Left hindlimb (tissue), 1 donor: ENCODE measurements at regions not wholly inside any gene's neighbourhood (a gene's known extent, or its start where the extent isn't known, plus 50 kb on each side); places are given as distances from the start of the nearest gene placed in this dataset.
A peak's percentile ranks its signal among the peaks of the same experiment; 100 is the strongest.
"Not testable (repeated sequence)": the region's sequence is repeated elsewhere in the genome, so short reads cannot be mapped to it uniquely, and the experiment has no call there.

Experiments
- DNase-seq: peaks from one replicate; pipeline ENCODE4 v3.0.0-alpha.2; 2018

DNA sequence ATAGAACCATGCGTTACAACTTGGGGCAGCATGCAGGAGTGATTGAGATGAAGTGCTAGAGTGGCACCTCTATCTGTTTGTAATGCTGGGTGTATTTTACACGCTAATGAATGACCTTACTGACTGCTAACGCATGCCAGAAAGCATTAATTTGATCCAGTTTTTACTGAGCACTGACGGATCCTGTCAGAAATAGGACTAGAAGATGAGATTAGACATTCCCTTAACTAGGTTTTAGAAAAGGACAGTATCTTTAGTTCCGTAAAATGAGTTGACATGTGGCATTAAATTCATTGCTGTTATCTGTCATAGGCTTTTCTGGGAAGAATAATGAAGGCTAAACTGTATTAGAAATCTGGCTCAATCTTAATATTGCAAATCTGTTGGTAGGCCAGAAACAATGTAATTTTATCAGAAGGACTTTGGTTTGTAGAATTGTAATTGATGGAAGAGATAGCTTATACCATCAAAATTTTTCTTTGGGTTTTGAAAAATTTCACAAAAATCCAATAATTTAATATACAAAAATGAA, 140.4 kb upstream of the WDFY3 start:
- DNase-seq: no peak

DNA sequence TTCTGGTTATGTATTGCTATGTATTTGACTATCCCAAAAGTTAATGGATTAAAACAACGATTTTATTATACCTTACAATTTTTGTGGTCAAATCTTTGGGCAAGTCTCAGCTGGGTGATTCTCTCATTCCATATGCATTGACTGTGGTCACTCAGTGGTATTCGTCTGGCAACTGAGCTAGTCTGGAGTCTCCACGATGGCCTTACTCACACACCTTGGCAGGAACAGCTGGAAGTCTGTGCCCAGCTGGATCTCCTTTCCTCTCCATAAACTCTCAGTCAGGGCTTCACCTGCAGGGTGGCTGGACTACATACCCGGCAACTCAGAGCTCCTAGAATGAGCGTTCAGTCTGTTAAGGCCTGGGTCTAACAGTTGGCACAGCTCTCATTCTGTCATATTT, 141.1 kb upstream of the WDFY3 start:
- DNase-seq: no peak

DNA sequence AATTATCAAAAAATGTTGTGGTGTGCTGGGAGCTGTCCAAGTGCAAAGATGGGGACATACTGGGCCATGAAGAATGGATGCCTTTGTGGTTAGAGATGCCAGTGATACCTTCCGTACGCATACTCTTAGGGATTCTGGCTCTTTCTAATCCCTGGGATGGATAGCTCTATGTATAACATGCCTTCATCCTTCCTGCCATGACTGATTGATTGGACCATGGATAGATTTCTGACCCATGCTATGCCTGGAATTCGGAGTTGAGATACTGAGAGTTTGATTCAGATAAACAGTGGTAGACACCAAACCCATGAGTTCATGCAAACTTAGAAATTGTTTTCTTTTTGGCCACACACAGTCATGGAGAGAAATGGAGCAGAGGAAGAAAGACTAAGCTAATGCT, 147.2 kb upstream of the WDFY3 start:
- no peak for DNase-seq

DNA sequence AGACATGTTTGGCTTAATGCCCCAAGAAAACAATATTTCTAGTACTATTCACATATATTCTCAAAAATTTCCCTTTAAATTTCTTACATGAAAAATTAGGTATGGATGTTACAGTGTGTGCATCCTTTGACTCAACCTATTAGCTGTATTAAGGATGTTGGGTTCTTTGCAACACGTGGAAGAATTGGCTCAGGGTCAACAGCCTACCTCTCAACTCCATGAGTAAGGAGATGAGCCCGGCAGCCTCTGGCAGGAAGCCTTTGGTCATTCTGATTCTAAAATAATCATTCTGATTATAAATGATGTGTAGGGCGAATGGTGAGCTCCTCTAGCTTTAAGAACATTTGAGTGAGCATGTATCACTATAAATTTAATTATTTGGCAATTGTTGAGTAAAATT, 148.0 kb upstream of the WDFY3 start:
- DNase-seq: no peak

DNA sequence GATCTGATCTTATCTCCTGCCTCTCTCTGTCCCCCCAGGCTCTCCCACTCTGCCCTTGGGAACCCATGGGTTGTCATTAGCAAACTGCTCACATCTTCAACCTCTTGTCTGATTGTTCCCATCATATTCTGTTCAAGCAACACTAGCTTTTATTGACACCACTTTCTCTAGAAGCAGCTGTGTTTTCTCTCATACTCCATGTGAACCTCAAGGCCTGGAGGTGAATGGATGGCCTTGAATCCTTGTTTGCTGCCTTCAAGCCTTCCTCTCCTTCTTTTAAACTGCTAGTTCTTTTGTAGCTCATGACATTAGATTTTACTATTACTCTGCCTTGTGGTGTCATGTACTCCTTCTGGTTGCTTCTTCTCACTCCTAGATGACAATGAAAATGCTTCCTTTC, 149.5 kb upstream of the WDFY3 start:
- DNase-seq: no peak

DNA sequence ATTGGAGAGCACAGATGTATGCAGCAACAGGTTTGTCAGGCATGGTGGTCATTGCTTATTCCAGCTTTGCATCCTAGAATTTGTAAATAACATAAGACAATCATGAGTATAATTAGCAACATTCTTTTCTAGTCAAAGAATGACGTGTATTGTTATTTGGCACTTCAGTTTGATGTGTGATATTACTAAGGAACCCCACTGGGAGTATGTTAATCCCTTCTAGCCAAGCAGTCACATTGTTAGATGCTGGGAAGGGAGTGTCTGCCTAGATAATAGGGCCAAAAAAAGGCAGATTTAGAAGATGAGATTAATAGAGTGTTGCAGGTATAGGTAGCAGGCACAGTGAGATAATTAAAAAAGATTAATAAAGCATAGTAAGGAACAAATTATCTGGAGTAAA, 159.2 kb upstream of the WDFY3 start:
- DNase-seq: no peak

DNA sequence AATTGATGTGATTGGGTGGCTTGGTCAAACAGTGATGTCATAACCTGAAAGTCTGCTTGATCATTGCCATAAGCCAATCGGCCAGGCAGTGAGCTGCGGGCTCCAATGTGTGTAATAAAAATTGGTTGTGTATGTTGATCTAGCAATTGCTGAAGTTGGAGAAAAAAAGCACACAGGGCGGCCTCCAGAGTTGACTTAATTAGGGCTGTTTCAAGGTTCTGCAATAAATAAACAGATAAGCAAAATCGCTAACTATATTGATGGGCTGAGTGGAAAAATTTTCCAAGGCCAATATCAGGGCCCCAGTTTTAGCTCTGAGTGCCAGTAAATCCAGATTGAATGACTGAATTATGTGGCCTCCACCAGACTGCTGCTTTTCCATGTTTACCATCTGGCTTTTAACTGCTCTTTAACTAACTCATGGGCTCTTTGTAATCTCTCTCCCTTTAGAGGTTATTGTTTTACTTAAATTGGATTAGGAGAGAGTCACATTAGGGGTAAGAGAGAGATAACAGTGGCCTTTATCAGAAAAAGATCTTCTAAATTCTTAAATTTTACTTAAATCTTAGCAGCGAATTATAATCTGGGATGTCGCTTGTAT, 160.6 kb upstream of the WDFY3 start:
- DNase-seq: no peak

DNA sequence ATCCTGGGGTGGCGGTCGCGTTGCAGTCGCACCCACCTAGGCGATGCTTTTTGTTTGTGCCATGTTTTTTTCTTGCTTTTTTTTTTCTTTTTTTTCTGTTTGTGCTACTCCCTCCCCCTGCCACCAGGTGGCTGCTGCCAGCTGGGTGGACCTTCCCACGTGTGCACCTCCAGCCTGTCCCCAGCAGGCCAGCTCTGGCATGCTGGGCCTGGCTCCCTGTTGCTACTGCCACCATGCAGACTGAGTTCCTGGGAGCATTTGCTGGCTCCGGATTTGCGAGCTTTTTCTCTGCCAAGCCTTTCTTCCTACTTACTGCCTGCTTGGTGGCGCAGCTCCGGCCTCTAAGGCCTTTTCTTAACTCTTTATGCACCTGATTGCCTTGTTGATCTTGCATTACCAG, 161.2 kb upstream of the WDFY3 start:
- no peak for DNase-seq

DNA sequence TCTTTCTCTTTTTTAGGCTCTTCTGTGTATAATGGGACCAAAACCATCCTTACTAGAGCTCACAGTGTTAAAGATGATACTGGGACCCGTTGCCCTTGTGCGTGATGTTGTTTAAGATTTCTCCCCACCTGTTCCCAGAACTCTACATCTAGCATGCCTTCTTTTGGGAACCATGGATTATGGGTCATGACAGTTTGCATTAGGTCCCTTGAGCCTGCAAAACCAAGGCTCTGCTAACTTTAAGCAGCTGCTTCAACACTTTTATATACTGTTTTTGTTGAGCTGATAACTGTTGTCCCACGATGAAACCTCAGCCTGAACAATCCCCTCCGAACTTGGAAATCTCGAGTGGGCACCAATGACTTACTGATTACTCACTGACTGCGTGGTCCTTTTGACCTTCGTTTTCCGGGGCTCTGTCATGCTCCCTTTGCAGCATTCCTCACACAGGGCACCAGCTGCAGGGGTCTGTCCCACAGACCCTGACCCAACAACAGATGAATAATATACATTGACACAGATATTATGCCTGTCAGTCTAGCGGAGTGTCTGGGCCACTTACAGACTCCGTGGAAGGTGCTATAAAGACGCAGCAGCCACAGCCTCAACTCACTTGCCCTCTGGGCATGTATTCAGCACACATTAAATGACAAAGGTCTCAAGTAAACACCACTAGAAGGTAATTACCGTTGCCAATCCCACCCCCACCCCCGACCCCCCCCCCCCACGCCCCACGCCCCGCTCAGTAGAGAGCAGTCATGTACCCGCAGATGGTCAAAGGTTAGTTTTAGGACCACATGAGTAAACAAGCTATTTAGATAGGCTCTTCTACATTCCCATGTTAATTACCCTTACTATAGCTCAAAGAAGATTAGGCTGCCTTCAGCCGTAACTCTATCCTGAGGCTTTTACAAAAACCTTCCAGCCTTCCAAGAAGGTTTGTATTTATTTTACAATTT, 162.0 kb upstream of the WDFY3 start:
- no peak for DNase-seq

DNA sequence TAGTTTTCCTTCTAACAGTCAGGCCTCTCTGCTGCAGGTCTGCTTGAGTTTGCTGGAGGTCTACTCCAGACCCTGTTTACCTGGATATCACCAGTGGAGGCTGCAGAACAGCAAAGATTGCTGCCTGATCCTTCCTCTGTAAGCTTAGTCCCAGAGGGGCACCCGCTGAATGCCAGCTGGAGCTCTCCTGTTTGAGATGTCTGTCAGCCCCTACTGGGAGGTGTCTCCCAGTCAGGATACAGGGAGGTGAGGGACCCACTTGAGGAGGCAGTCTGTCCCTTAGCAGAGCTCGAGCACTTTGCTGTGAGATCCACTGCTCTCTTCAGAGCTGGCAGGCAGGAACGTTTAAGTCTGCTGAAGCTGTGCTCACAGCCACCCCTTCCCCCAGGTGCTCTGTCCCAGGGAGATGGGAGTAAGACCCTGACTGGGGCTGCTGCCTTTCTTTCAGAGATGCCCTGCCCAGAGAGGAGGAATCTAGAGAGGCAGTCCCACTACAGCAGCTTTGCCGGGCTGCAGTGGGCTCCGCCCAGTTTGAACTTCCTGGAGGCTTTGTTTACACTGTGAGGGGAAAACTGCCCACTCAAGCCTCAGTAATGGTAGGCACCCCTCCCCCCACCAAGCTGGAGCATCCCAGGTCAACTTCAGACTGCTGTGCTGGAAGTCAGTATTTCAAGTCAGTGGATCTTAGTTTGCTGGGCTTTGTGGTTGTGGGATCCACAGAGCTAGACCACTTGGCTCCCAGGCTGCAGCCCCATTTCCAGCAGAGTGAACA, 163.1 kb upstream of the WDFY3 start:
- not testable (repeated sequence) for DNase-seq

DNA sequence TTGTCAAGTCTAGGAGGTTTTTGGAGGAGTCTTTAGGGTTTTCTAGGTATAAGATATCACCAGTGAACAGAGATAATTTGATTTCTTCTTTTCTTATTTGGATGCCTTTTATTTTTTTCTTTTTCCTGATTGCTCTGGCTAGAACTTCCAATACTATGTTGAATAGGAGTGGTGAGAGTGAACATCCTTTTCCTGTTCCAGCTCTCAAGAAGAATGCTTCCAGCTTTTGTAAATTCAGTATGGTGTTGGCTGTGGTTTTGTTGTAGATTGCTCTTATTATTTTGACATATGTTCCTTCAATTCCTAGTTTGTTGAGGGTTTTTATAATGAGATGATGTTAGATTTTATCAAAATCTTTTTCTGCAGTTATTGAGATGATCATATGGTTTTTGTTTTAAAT, 165.6 kb upstream of the WDFY3 start:
- DNase-seq: no peak

DNA sequence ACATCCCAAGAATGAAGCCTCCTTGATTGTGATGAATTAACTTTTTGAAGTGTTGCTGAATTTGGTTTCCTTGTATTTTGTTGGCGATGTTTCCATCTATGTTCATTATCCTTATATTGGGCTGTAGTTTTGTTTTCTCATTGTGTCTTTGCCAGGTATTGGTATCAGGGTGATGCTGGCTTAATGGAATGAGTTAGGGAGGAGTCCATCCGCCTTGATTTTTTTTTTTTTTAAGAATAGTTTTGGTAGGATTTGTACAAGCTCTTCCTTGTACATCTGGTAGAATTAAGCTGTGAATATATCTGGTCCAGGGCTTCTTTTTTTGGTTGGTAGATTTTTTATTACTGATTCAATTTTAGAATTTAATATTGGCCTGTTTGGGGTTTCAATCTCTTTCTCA, 166.1 kb upstream of the WDFY3 start:
- no peak for DNase-seq

DNA sequence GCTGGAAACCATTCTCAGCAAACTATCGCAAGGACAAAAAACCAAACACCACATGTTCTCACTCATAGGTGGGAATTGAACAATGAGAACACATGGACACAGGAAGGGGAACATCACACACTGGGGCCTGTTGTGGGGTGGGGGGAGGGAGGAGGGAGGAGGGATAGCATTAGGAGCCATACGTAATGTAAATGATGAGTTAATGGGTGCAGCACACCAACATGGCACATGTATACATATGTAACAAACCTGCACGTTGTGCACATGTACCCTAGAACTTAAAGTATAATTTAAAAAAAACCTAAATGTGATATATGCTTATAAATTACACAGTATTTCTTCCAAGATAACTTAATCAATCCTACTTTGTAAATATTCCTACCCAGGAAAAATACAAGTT, 173.3 kb upstream of the WDFY3 start:
- DNase-seq: not testable (repeated sequence)

DNA sequence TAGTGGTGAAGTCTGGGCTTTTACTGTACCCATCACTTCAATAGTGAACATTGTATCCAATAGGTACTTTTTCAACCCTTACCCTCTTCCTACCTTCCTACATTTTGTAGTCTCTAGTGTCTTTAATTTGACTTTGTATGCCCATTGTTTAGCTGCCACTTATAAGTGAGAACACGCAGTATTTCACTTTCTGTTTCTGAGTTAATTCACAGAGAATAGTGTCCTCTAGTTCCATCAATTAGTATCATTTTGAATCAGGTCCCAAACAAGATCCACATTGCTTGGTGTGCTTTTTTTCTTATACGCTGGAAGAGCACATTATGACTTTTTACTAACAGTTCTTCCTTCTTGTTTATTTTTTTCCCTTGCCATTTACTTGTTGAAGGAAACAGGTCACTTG, 176.0 kb upstream of the WDFY3 start:
- DNase-seq: no peak

DNA sequence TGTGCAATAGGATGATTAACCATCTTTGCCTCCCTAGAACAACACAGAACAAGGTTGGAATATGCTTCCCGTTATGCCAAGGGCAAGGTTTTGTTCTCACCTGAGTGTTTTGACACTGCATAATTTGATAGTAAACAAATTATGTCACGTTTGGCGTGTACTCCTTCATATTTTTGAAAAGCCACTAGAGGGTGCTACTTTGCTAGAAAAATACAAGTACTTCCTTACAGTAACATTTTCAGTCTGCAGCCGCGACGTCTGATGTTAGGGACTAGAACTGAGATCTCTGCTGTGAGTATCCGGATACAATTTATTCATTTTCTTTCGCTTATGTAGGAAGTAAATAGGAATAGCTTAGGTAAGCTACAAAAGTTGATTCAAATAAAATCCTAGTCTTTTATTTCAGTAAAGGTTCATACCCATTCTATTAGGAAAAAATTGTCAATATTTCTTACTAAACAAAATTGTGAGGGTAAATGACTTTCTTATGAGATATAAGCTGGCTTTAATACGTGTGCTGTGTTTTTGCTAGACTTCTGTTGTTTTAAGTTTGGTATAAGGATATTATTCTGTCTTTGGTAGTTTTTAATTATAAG, 181.1 kb upstream of the WDFY3 start:
- DNase-seq: peak; percentile 48

DNA sequence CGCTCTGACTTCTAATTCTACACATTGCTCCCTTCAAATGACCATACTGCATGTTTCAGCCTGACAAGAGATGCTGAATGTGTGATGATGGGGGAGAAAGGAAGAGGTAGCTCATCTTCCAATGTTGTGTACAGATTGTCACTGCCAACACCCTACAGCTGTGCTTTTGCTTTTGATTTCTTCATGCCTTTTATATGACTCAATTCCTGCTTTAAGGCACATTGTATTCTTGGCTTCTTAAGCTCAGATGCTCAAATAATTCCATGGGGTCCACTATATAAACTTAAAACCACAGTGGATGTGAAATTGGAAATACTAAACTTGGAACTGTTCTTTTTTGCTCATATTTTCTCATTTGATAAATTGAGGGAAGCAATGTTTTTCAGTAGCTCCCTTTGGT, 183.2 kb upstream of the WDFY3 start:
- peak; percentile 42 for DNase-seq

DNA sequence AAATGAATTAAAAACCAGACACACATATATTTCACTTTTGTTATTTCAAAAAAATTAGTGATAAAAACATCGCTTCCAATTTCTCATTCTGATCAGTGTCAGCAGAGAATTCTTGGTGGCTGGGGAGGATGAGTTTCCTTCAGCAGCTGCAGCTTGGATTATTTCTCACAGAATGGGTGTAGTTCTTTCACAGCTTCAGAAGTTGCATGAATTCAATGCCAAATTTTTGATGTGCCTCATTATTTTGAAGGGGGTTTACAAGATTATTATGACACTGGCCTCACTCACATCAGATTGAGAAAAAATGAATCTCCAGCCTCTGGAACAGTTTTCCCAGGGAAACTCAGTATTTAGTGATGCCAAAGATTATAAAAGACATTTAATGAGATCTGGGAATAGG, 184.9 kb upstream of the WDFY3 start:
- DNase-seq: no peak

DNA sequence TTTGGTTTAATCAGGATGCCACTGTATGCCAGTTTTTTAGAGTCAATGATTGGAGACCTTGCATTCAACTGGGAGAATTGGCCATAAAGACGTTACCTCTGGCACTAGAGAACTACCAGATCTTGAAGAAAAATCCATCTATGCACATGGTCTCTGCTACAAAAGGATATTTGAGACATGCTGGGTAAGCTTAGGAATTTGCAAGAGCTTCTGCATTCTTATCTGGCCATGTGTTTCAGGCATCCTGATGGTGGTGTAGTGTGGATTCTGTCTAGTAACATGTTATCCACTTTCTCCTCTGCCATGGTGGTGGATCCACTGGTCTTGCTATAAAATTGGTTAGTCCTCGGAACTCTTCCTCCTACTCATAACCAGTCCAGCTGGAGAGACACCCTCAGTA, 185.3 kb upstream of the WDFY3 start:
- DNase-seq: no peak

DNA sequence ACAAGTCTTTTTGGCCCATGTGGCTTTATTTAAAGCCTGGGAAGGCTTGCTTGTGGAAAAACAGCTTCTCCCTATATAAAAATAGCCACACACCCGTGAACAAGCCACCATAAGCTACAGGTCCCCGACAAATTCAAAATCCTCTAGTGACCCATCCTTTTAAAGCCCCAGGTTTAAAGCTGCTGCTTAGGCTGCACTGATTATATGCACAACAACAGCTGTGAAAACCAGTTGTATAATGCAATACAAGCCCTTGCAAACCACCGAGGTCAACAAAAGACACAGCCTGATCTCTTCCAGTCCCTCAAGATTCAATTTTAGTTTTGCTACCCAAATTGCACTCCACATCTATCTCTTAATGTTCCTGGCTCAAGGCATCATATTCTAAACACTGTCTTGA, 186.0 kb upstream of the WDFY3 start:
- DNase-seq: no peak

DNA sequence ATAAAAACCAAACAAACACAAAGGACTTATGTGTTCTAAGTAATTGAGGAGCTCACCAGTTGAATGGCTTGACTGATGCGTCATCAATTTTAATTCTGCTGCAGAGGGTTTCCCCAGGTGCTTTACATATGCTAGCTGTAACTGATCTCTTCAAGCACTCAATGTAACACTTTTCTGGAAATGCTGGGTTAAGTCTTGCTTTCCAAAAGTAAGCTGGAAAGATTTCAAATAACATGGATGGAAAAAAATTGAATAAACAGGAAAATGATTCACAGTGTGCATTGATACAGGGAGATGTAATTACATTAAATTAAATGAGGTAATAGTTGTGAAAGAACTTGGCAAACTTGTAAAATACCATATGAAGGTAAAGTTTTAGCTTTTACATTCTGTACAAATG, 186.7 kb upstream of the WDFY3 start:
- no peak for DNase-seq

DNA sequence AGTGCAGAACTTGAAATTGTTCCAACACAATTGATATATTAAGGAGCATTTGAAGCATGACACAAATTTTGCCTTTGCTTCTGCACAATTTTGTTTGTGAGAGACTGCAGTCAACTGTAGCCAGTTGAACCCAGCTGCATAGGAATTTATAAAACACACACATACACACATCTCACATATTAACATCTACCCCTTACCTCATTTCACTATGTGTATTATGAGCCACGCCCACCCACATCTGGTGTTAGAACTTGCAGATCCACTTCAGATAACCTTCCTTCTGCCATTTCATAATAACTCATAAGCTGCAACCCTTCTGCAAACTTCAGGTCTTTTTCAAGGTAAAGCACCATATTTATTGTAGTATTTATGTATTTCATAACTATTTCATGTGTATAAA, 188.1 kb upstream of the WDFY3 start:
- DNase-seq: no peak

DNA sequence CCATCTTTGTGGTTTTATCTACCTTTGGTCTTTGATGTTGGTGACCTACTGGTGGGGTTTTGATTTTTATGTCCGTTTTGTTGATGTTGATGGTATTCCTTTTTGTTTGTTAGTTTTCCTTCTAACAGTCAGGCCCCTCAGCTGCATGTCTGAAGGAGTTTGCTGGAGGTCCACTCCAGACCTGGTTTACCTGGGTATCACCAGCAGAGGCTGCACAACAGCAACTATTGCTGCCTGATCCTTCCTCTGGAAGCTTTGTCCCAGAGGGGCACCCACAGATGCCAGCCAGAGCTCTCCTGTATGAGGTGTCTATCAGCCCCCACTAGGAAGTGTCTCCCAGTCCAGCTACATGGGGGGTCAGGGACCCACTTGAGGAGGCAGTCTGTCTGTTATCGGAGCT, 199.3 kb upstream of the WDFY3 start:
- DNase-seq: no peak

DNA sequence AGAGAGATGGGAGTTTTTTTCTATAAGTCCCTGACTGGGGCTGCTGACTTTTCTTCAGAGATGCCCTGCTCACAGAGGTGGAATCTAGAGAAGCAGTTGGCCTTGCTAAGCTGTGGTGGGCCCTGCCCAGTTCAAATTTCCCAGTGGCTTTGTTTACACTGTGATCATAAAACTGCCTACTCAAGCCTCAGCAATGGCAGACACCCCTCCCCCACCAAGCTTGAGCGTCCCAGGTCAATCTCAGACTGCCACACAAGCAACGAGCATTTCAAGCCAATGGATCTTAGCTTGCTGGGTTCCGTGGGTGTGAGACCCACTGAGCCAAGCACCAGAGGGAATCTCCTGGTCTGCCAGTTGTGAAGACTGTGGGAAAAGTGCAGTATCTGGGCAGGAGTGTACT, 199.8 kb upstream of the WDFY3 start:
- DNase-seq: no peak
